ENCODE measurements at regions not wholly inside any gene's neighbourhood (a gene's known extent, or its start where the extent isn't known, plus 50 kb on each side); places are given as distances from the start of the nearest gene placed in this dataset.

DNA sequence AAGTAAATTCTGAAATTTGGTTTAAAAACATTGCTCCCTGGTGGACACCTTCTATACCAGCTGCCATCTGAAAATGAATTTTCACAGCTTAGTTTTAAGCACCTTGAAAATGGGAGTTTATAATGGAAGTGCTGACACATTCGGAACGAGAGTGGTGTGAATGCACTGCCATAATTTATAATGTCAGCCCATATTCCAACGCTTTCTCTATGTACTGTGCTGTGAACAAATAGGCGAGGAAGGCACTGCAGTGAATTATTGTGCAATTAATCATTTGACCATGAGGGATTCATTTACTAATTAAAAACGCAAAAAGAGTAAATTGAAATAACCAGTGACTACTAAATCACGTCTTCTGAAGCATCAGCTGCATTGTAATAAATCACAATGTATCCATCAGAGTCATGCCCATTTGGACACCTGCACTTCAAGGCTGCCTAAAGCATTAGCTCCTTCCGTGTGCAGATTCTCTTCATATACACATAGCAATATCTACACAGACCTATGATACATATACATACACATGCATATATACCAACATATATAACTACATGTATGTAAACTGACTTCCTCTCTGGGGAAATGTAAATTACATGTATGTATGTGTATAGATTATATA, 699.8 kb downstream of the GALR1 start:
- no peak for DNase-seq

- DNase-seq, result no peak
Measured at GRCh38 chr18:77959248-77959647, 709.6 kb downstream of the GALR1 start.

DNA sequence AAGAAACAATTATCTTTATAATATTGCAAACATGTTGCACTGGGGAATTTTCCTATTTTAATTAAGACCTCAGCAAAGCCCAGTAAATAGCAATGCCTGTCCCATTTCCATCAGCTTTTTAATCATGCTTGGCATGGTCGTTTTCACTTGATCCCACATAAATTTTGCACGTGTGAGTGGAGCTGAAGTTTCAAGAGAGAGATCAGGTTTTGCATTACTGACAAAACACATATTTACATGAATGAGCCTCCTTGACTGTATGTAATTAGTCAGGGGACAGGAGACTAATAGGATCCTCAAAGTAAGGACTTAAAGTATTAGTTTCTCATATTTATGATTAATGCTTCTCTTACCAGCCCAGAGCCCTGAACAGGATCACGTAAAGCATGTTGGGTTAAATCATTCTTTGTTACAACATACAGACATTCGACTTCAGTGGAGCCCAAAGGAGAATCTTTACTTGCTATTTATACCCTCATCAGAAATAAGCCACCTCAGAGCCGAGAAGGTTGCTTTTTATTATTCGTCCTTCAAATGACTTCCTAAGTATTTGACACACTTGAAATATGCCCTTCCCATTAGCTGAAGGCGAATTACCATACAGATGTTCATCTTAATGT, 711.3 kb downstream of the GALR1 start:
- DNase-seq, result no peak

DNA sequence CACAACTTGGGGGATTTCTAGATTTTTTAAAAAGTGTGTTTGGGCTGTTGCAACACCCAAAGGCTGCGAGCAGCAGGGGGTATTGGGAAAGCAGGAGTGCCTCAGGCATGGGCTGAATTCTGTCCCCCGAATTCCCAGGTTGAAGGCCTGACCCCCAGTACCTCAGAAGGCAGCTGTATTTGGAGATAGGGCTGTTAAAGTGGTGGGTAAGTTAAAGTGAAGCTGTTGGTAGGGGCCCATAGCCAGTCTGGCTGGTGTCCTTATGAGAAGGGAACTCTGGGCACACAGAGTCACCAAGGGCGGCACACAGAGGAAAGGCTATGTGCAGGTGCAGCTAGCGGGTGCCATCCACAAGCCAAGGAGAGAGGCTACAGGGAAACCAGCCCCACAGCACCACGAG, 717.4 kb downstream of the GALR1 start:
- no peak for DNase-seq

DNA sequence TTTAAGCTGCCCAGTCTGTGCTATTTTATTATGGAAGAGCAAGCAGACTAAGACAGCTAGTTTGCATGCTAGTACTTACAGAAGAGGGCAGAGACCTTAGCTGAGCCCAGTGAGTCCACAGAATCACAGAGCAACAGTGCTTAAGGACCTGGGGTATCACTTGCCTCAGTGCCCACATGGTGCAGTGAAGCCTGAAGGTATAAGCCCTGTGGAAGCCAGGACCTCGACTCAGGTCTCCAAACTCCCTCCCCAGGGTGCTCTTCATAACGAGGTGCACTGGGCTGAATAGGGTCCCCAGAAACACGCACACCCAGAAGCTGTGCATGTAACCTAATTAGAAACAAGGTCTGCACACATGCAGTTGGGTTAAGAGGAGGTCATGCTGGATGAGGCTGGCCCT, 718.1 kb downstream of the GALR1 start:
- no peak for DNase-seq

DNA sequence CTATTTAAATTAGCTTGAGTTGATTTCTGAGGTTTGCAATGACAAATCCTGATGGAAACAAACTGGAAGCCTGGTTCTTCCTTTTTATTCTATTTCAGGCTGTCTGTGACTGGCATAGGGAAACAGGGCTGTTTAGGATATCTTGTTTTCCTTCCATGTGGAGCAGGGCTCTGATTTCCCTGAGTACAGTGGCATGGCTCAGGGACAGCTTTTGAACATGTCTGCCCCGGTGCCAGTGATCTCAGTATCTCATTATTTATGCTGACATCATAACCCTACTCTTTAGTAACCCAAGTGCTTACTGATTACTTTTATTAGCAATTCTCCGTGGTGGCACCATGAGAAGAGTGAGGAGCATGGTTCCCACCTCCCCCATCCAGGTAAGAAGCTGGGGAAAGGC, 720.3 kb downstream of the GALR1 start:
- no peak for DNase-seq

DNA sequence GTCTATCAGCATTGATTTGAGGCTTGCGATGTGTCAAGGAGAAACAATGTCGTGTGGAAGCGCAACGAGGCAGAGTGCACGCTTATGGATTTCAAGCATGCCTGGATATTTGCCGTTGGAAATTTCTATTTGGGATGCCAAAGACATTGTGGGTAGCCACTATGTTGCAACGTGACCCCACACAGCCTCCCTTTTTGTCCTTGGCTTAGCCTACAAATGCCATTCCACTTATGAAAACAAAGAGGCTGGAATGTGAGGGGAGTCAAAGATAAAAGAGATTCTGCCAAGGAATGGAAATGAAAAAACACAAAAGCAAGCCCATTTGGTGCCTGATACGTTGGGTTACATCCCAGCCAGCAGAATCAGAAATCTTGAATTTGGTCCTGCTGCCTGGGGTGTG, 721.2 kb downstream of the GALR1 start:
- DNase-seq, result no peak

DNA sequence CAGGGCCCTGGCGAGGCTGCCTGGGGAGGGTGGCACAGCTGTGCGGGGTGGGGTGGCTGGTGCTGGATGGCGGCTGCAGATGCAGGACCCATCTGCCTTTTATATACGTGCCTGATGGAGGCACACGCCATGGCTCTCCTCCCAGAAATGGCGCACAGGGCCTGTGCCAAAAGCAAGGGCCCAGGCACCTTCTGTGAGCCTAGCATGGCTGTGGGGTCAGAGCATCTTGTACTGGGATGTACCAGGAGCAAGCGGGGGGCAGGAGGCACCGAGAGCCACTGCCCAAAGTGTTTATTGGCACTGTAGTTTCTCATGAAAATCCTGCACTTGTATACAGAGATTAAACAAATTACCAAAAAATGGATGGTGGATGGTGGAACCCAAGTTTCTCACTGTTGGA, 724.1 kb downstream of the GALR1 start:
- no peak for DNase-seq

DNA sequence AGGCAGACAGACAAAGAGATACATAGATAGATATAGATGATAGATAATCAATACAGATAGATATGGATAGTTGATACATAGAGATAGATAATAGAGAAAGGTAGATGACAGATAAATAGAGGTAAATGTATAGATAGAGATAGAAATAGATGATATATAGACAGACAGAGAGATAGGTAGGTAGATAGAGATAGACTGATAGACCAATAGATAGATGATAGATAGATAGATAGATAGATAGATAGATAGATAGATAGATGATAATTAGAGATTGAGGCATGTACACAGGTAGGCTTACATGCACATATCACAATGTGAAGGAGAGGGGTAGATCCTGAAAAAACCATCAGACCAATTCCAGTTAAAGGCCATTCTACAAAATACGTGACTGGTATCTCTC, 724.7 kb downstream of the GALR1 start:
- no peak for DNase-seq

- no peak for DNase-seq
Measured at GRCh38 chr18:77977331-77977730, 727.7 kb downstream of the GALR1 start.

DNA sequence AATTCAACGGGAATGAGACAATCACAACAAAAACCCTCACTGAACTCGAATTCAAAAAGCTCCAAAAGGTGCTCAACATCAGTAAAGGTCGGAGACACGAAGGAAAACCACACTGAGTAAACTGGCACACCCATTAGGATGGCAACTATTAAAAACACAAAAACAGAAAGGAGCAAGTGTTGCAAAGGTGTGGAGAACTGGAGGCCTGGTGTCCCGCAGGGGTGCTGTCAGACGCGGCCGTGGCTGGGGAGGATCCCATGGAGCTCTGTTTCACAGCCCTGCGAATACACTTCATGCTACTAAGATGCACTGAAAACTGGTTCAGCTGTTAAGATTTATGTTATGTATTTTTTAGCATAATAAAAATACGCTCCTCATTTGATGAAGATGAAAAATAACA, 730.6 kb downstream of the GALR1 start:
- no peak for DNase-seq

DNA sequence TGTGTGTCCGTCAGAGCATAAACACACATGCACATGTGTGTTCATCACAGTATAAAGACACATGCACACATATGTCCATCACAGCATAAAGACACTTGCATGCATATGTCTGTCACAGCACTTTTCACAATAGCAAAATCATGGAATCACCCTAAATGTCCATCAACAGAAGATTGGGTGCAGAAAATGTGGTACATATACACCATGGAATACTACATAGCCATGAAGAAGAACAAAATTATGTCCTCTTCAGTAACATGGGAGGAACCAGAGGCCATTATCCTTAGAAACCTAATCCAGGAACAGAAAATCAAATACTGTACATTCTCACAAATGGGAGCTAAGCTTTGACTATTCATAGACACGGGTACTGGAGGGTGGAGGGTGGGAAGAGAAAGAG, 732.2 kb downstream of the GALR1 start:
- DNase-seq, result no peak

DNA sequence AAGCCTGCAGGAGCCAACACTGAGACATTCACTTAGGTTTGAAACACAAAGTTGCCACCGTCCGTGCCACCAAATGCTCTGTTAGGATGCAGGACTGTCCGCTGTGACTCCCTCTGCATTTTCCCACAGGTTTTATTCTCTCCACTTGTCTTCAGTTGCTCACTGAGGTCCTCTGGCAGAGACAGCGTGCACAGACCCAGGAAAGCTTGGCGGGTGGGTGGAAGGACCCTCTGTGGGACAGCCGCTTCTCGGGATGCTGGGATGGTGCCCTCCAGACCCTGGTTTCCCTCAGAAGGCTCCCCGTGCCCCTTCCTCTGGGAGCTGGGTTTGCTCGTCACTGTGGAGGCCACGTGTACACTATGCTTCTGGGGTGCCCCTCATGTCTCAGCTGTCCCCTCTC, 733.6 kb downstream of the GALR1 start:
- no peak for DNase-seq

DNA sequence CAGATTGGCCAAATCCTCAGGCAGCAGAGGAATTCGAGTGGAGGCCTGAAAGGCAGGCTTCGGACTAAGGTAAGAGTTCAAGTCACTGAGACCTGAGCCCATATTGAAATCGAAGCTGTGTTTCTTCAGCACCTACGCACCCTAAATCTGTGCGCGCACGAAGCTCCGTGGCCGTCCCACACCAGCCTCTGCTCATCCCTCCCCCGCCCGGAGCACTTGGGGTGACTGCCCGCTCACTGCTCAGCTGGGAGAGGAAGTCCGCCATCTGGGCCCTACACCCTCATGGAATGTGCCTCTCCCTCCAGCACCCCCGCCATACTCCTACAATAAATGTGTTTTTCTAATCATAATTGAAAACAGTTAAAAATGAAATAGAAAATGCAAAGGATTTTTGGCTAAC, 734.5 kb downstream of the GALR1 start:
- DNase-seq, result no peak

GRCh38 chr18:77984833-77985232, 735.2 kb downstream of the GALR1 start:
- DNase-seq, result no peak

DNA sequence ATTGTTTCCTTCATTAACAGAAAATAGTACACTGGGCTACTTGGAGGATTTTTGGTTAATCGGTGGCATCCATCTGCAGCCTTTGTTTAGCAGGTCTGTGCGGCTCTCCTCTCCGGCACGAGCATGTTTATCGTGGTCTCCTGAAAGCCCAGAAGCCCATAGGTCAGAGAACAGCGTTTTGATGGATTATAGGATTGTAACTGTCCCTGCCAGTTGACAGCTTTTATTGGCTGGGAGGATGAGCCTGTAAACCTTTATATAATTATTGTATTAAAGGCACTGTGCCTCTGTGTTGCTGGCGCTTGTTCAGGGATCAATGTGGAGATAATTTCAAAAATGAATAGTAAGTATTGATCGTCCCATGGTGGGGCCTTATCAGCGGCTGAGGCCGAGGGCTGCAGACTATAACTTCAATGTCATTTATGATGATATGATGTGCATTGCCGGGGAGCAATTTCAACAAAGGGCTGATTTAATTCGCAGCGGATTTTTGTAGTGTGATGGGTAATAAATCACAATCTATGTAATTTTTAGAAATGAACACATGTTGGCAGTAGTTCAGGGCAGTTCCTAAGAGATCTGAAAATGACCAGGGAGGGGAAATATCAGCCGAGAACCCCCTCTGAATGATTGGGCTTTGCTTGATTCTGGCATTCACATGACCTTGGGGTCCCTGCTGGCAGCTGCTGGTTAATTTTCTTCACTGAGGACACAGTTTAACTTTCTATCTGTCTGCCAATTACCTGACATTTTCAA, 736.1 kb downstream of the GALR1 start:
- no peak for DNase-seq

GRCh38 chr18:77990131-77990530, 740.5 kb downstream of the GALR1 start:
- DNase-seq, result no peak

- no peak for DNase-seq
Measured at GRCh38 chr18:77990901-77991300, 741.3 kb downstream of the GALR1 start.

- DNase-seq, result no peak
Measured at GRCh38 chr18:77992057-77992456, 742.4 kb downstream of the GALR1 start.

- no peak for DNase-seq
Measured at GRCh38 chr18:77993188-77993981, 743.7 kb downstream of the GALR1 start.

GRCh38 chr18:77995593-77995992, 745.9 kb downstream of the GALR1 start:
- no peak for DNase-seq

GRCh38 chr18:77996737-77997136, 747.1 kb downstream of the GALR1 start:
- no peak for DNase-seq

DNA sequence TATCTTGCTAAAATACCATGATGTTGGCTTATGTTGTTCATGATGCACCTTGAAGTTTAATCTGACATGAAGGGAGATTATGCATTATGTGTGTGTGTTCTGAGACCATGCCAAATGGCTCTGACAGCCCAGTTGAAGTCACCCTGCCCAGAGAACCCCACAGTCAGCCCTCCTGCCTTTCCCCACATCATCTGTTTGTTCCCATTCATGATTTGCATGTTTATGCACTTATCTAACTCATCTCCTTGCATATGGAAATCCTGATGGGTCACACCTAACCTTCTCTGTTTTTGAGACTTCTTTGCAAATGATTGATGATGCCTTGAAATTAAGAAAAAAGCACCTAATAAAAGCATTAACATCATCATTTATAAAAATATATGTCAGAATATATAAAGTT, 752.2 kb downstream of the GALR1 start:
- DNase-seq, result no peak
